ENCODE measurements at regions not wholly inside any gene's neighbourhood (a gene's known extent, or its start where the extent isn't known, plus 50 kb on each side); places are given as distances from the start of the nearest gene placed in this dataset.

GRCh38 chr9:80231318-80232236, 659.8 kb downstream of the TLE4 start:
- DNase-seq (ENCODE audit: low read depth), result no peak
- no peak for TF ChIP-seq CTCF (IDR thresholded peaks at IDR 0.05; ENCODE audit: insufficient read depth, low read length, poor library complexity, severe bottlenecking)
- Histone ChIP-seq H3K27me3 (ENCODE audit: control insufficient read depth, insufficient read depth, low read length) (no peaks in the 10 kb centered on the region), H3K36me3 (ENCODE audit: control insufficient read depth, insufficient read depth, low read length) (no peaks in the 10 kb centered on the region), H3K4me3 (ENCODE audit: low read depth, low read length) (no peak overlapping the region)

- TF ChIP-seq CTCF (IDR thresholded peaks at IDR 0.05; ENCODE audit: insufficient read depth, low read length, poor library complexity, severe bottlenecking), result no peak
- H3K4me3 ChIP-seq (ENCODE audit: low read depth, low read length), result no peak overlapping the region
- no peak for DNase-seq (ENCODE audit: low read depth)
- H3K36me3 ChIP-seq (ENCODE audit: control insufficient read depth, insufficient read depth, low read length), result no peaks in the 10 kb centered on the region
- H3K27me3 ChIP-seq (ENCODE audit: control insufficient read depth, insufficient read depth, low read length), result no peaks in the 10 kb centered on the region
Measured at GRCh38 chr9:80223897-80224296, 652.1 kb downstream of the TLE4 start.

GRCh38 chr9:80222466-80223169, 650.9 kb downstream of the TLE4 start:
- H3K4me3 ChIP-seq (ENCODE audit: low read depth, low read length), result no peak overlapping the region
- no peak for TF ChIP-seq CTCF (IDR thresholded peaks at IDR 0.05; ENCODE audit: insufficient read depth, low read length, poor library complexity, severe bottlenecking)
- no peaks in the 10 kb centered on the region for H3K36me3 ChIP-seq (ENCODE audit: control insufficient read depth, insufficient read depth, low read length)
- DNase-seq (ENCODE audit: low read depth), result no peak
- H3K27me3 ChIP-seq (ENCODE audit: control insufficient read depth, insufficient read depth, low read length), result no peaks in the 10 kb centered on the region

GRCh38 chr9:80218328-80218727, 646.6 kb downstream of the TLE4 start:
- Histone ChIP-seq H3K27me3 (ENCODE audit: control insufficient read depth, insufficient read depth, low read length) (no peaks in the 10 kb centered on the region), H3K4me3 (ENCODE audit: low read depth, low read length) (no peak overlapping the region), H3K36me3 (ENCODE audit: control insufficient read depth, insufficient read depth, low read length) (no peaks in the 10 kb centered on the region)
- DNase-seq (ENCODE audit: low read depth), result no peak
- TF ChIP-seq CTCF (IDR thresholded peaks at IDR 0.05; ENCODE audit: insufficient read depth, low read length, poor library complexity, severe bottlenecking), result no peak

- no peak for TF ChIP-seq CTCF (IDR thresholded peaks at IDR 0.05; ENCODE audit: insufficient read depth, low read length, poor library complexity, severe bottlenecking)
- DNase-seq (ENCODE audit: low read depth), result no peak
Measured at GRCh38 chr9:80213613-80214012, 641.8 kb downstream of the TLE4 start.

More at GRCh38 chr9:80213613-80214012, 641.8 kb downstream of the TLE4 start:
- no peaks in the 10 kb centered on the region for H3K36me3 ChIP-seq (ENCODE audit: control insufficient read depth, insufficient read depth, low read length)
- no peaks in the 10 kb centered on the region for H3K27me3 ChIP-seq (ENCODE audit: control insufficient read depth, insufficient read depth, low read length)
- no peak overlapping the region for H3K4me3 ChIP-seq (ENCODE audit: low read depth, low read length)

All from kidney epithelial cell (primary cell).